ENCODE measurements at regions not wholly inside any gene's neighbourhood (a gene's known extent, or its start where the extent isn't known, plus 50 kb on each side); places are given as distances from the start of the nearest gene placed in this dataset.
A peak's percentile ranks its signal among the peaks of the same experiment; 100 is the strongest.

- H3K27ac Mint-ChIP-seq = peak overlapping the region; percentile 50
- peaks cover 43% of the 10 kb centered on the region for H3K4me1 Mint-ChIP-seq
- Histone ChIP-seq H3F3A (ENCODE audit: low read depth) (no peaks in the 10 kb centered on the region), H2AFZ (replicated peaks) (no peak overlapping the region), H3K4me2 (no peak overlapping the region), H3K4me1 (peaks cover 31% of the 10 kb centered on the region), H3K9ac (no peak overlapping the region), H3K27ac (no peak overlapping the region), H3K36me3 (no peaks in the 10 kb centered on the region), H3K4me3 (no peak overlapping the region), H3K27me3 (no peaks in the 10 kb centered on the region), H3K9me3 (ENCODE audit: low read depth) (no peaks in the 10 kb centered on the region), H3K79me2 (ENCODE audit: low read depth) (no peaks in the 10 kb centered on the region), H4K20me1 (ENCODE audit: low read depth) (no peaks in the 10 kb centered on the region)
- H3K4me3 Mint-ChIP-seq = no peak overlapping the region
- DNase-seq (ENCODE audit: low spot score) = no peak
- H3K36me3 Mint-ChIP-seq = no peaks in the 10 kb centered on the region
- no peak for TF ChIP-seq EZH2phosphoT487 (IDR thresholded peaks at IDR 0.05)
- TF ChIP-seq EZH2 (IDR thresholded peaks at IDR 0.05) = no peak
- TF ChIP-seq CTCF (IDR thresholded peaks at IDR 0.05) = no peak
- no peaks in the 10 kb centered on the region for H3K9me3 Mint-ChIP-seq
- peaks cover 7% of the 10 kb centered on the region for H3K27me3 Mint-ChIP-seq (ENCODE audit: insufficient read depth, low read depth)
Measured at GRCh38 chr5:68534956-68535520, 319.5 kb downstream of the PIK3R1 start.

GRCh38 chr5:68538814-68539420, 323.4 kb downstream of the PIK3R1 start:
- H3F3A ChIP-seq (ENCODE audit: low read depth) = no peaks in the 10 kb centered on the region
- TF ChIP-seq EZH2phosphoT487 (IDR thresholded peaks at IDR 0.05) (no peak), EZH2 (IDR thresholded peaks at IDR 0.05) (no peak), CTCF (IDR thresholded peaks at IDR 0.05) (no peak)
- H3K36me3 ChIP-seq = no peaks in the 10 kb centered on the region
- no peak overlapping the region for H2AFZ ChIP-seq (replicated peaks)
- no peaks in the 10 kb centered on the region for H3K9me3 Mint-ChIP-seq
- no peaks in the 10 kb centered on the region for H3K9me3 ChIP-seq (ENCODE audit: low read depth)
- H3K27ac ChIP-seq = no peak overlapping the region
- no peak overlapping the region for H3K4me3 Mint-ChIP-seq
- peaks cover 28% of the 10 kb centered on the region for H3K4me1 ChIP-seq
- no peak for DNase-seq (ENCODE audit: low spot score)
- no peaks in the 10 kb centered on the region for H3K79me2 ChIP-seq (ENCODE audit: low read depth)
- H4K20me1 ChIP-seq (ENCODE audit: low read depth) = no peaks in the 10 kb centered on the region
- H3K27me3 Mint-ChIP-seq (ENCODE audit: insufficient read depth, low read depth) = peaks cover 7% of the 10 kb centered on the region
- H3K36me3 Mint-ChIP-seq = no peaks in the 10 kb centered on the region
- peaks cover 38% of the 10 kb centered on the region for H3K4me1 Mint-ChIP-seq
- no peak overlapping the region for H3K9ac ChIP-seq
- peak overlapping the region; percentile 57 for H3K27ac Mint-ChIP-seq
- H3K4me2 ChIP-seq = no peak overlapping the region
- H3K4me3 ChIP-seq = no peak overlapping the region
- H3K27me3 ChIP-seq = no peaks in the 10 kb centered on the region

- Histone ChIP-seq H3K27me3 (no peaks in the 10 kb centered on the region), H3K27ac (no peak overlapping the region), H3K4me1 (peaks cover 7% of the 10 kb centered on the region), H3K79me2 (ENCODE audit: low read depth) (no peaks in the 10 kb centered on the region), H2AFZ (replicated peaks) (no peak overlapping the region), H3K4me2 (peak overlapping the region; percentile 37), H3K9ac (no peak overlapping the region), H3K36me3 (no peaks in the 10 kb centered on the region), H3F3A (ENCODE audit: low read depth) (no peaks in the 10 kb centered on the region), H3K9me3 (ENCODE audit: low read depth) (no peaks in the 10 kb centered on the region), H4K20me1 (ENCODE audit: low read depth) (no peaks in the 10 kb centered on the region), H3K4me3 (no peak overlapping the region)
- Mint-ChIP-seq H3K36me3 (no peaks in the 10 kb centered on the region), H3K4me1 (peaks cover 38% of the 10 kb centered on the region), H3K27me3 (ENCODE audit: insufficient read depth, low read depth) (peaks cover 3% of the 10 kb centered on the region), H3K4me3 (no peak overlapping the region), H3K9me3 (no peaks in the 10 kb centered on the region), H3K27ac (no peak overlapping the region)
- peak; percentile 33 for DNase-seq (ENCODE audit: low spot score)
- TF ChIP-seq EZH2 (IDR thresholded peaks at IDR 0.05) (no peak), CTCF (IDR thresholded peaks at IDR 0.05) (no peak)
Measured at GRCh38 chr5:68540798-68541590, 325.4 kb downstream of the PIK3R1 start.

Data from neural progenitor cell (in vitro differentiated cells).